ENCODE measurements at regions not wholly inside any gene's neighbourhood (a gene's known extent, or its start where the extent isn't known, plus 50 kb on each side); places are given as distances from the start of the nearest gene placed in this dataset.

- DNase-seq, result no peak
- Histone ChIP-seq H3K27me3 (no peaks in the 10 kb centered on the region), H3K36me3 (peaks cover 0 to 48% (median 0%) of the 10 kb centered on the region in 3 donors), H3K4me3 (no peak overlapping the region), H3K4me1 (no peaks in the 10 kb centered on the region), H3K27ac (no peak overlapping the region), H3K9me3 (no peaks in the 10 kb centered on the region)
- WGBS, 2 donors, result 93% methylated on average over 2 of the region's 3 CpGs
- intact Hi-C loops (cut with DNase I), result no loop called here
- no peak for TF ChIP-seq POLR2A (IDR thresholded peaks at IDR 0.05)
Observed at GRCh38 chr7:22962775-22963350, 51.1 kb downstream of the HYCC1 start.

GRCh38 chr7:22958742-22959141 is 55.2 kb downstream of the HYCC1 start:
- no peak overlapping the region for H3K4me3 ChIP-seq
- H3K9me3 ChIP-seq, result no peaks in the 10 kb centered on the region
- H3K4me1 ChIP-seq, result no peaks in the 10 kb centered on the region
- peaks cover 0 to 48% (median 0%) of the 10 kb centered on the region in 3 donors for H3K36me3 ChIP-seq
- 92 to 100% methylated on average over 1 of the region's 1 CpG for WGBS, 2 donors
- DNase-seq, result no peak
- H3K27ac ChIP-seq, result no peak overlapping the region
- no peak for TF ChIP-seq POLR2A (IDR thresholded peaks at IDR 0.05)
- TF ChIP-seq CTCF (IDR thresholded peaks at IDR 0.05), result no peak
- intact Hi-C loops (cut with DNase I), result no loop called here
- no peaks in the 10 kb centered on the region for H3K27me3 ChIP-seq

DNA sequence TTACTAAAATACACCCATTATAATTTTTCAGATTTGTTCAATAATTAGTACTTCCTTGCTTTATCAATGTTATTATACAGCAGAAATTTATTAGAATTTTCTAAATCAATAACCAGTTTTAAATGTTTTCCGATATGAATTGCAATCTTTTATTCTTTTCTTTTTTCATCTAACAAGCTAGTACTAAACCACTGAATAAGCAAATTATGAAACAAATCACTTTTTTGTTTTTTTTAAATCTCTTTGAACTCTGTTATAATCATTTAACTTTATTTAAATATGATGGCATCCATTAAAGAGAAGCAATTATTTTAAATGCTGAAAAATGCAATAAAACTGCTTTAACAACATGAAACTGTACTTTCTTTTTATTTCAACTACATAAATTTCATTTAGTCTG is 59.7 kb downstream of the HYCC1 start:
- intact Hi-C loops (cut with DNase I), result no loop called here
- Histone ChIP-seq H3K4me3 (no peak overlapping the region), H3K36me3 (peaks cover 0 to 8% (median 0%) of the 10 kb centered on the region in 3 donors), H3K27me3 (no peaks in the 10 kb centered on the region), H3K9me3 (no peaks in the 10 kb centered on the region), H3K4me1 (no peaks in the 10 kb centered on the region), H3K27ac (no peak overlapping the region)
- TF ChIP-seq POLR2A (IDR thresholded peaks at IDR 0.05) (no peak), CTCF (IDR thresholded peaks at IDR 0.05) (no peak)
- WGBS, 2 donors, result 85 to 92% methylated on average over 1 of the region's 1 CpG
- DNase-seq, result no peak

GRCh38 chr7:22952306-22953015 is 61.5 kb downstream of the HYCC1 start:
- Histone ChIP-seq H3K4me3 (no peak overlapping the region), H3K27ac (no peak overlapping the region), H3K36me3 (no peaks in the 10 kb centered on the region), H3K27me3 (no peaks in the 10 kb centered on the region), H3K9me3 (no peaks in the 10 kb centered on the region), H3K4me1 (no peaks in the 10 kb centered on the region)
- intact Hi-C loops (cut with DNase I), result no loop called here
- no peak for TF ChIP-seq POLR2A (IDR thresholded peaks at IDR 0.05)
- no peak for TF ChIP-seq CTCF (IDR thresholded peaks at IDR 0.05)
- no peak for DNase-seq
- WGBS, 2 donors, result 88 to 91% methylated on average over 4 of the region's 4 CpGs

DNA sequence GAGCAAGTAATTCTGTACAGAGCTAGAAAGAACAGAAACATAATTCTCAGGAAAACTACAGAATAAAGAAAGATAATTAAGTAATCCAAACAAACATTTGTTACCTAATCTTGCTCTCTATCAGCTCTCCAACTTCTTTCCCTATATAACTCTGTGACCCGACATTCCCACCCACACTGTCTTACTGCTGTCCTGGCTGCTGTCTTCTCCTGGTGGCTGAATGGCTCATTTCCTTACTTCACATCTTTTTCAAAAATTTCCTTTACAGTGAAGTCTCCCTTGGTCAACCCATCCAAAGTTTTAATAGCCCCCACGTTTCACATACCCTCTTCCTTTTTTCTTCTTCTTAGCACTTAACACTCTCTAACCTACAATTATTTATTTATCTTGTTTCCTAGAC is 64.0 kb downstream of the HYCC1 start:
- no peaks in the 10 kb centered on the region for H3K27me3 ChIP-seq
- H3K9me3 ChIP-seq, result no peaks in the 10 kb centered on the region
- no peaks in the 10 kb centered on the region for H3K4me1 ChIP-seq
- no peak overlapping the region for H3K27ac ChIP-seq
- no peak for DNase-seq
- 51 to 56% methylated on average over 2 of the region's 2 CpGs for WGBS, 2 donors
- peaks cover 0 to 10% (median 0%) of the 10 kb centered on the region in 3 donors for H3K36me3 ChIP-seq
- no peak overlapping the region for H3K4me3 ChIP-seq
- intact Hi-C loops (cut with DNase I), result no loop called here
- TF ChIP-seq POLR2A (IDR thresholded peaks at IDR 0.05) (no peak), CTCF (IDR thresholded peaks at IDR 0.05) (no peak)

Measured in esophagus squamous epithelium (tissue), 5 donors.